Endothelial cell of umbilical vein (primary cell): ENCODE measurements at regions not wholly inside any gene's neighbourhood (a gene's known extent, or its start where the extent isn't known, plus 50 kb on each side); places are given as distances from the start of the nearest gene placed in this dataset.

Experiments
- BruUV-seq: library from RNA; stranded (reverse); fragments of 400-500 nt; replicated peaks from 2 replicates; lab custom pipeline; 2021; lab: Mats Ljungman, UMichigan
- CTCF ChIA-PET: fragments of 300-600, 350-600 bp; sonication (Branson Sonifier 250); formaldehyde crosslinking; loops from one replicate; lab custom pipeline; 2021; ENCODE audit warnings: antibody characterized with exemption, inconsistent platforms; lab: Charles Lee
- POLR2A ChIA-PET: fragments of 300-600, 350-600 bp; sonication (Branson Sonifier 250); formaldehyde crosslinking; loops from one replicate; lab custom pipeline; 2021; ENCODE audit warnings: antibody characterized with exemption, inconsistent platforms; lab: Charles Lee
- DNase-seq: peaks from one replicate; pipeline ENCODE4 v3.0.0-alpha.2; 2011; ENCODE audit warnings: low read depth, low spot score
- FAIRE-seq: peaks from 2 replicates; lab custom pipeline; 2011; peaks lifted over from hg19 to GRCh38; lab: Jason Lieb, UNC
- H2AFZ ChIP-seq: 2 replicates; pipeline ENCODE4 v1.6.0; 2012; ENCODE audit warnings: low read depth, low read length, control low read depth, inconsistent platforms
- H3K27ac ChIP-seq: 2 replicates; pipeline ENCODE4 v1.5.1; 2011; ENCODE audit warnings: low read depth, mild to moderate bottlenecking, control low read depth, low read length, moderate library complexity; ENCODE audit not compliant: insufficient read depth
- H3K27me3 ChIP-seq, 2 experiments: 2 replicates each; pipeline versions ENCODE4 v1.6.0 to v1.6.1; 2011; ENCODE audit warnings: low read length in 2 of 2, mixed read lengths in 1 of 2; ENCODE audit not compliant: control insufficient read depth in 2 of 2, insufficient read depth in 2 of 2
- H3K36me3 ChIP-seq, 2 experiments: 2 replicates in 1 of 2; 3 replicates in 1 of 2; pipeline ENCODE4 v1.5.1; 2011; ENCODE audit warnings: low read length in 2 of 2, mild to moderate bottlenecking in 1 of 2, moderate library complexity in 1 of 2; ENCODE audit not compliant: control insufficient read depth in 2 of 2, insufficient read depth in 2 of 2; ENCODE audit errors: extremely low read depth in 1 of 2
- H3K4me1 ChIP-seq: 3 replicates; pipeline ENCODE4 v1.5.1; 2011; ENCODE audit warnings: mild to moderate bottlenecking, low read length; ENCODE audit not compliant: control insufficient read depth, insufficient read depth; ENCODE audit errors: extremely low read depth
- H3K4me2 ChIP-seq: 2 replicates; pipeline ENCODE4 v1.6.1; 2011; ENCODE audit warnings: low read length, control low read depth, mixed read lengths; ENCODE audit not compliant: insufficient read depth
- H3K4me3 ChIP-seq, 3 experiments: fragments of 200-600 bp in 1 of 3; sonication (generic), shearing (Covaris generic) in 1 of 3; replicated peaks in 1 of 3; 2 replicates each; pipeline ENCODE4 v1.5.1; 2011 to 2016; ENCODE audit warnings: control low read depth in 3 of 3, low read length in 3 of 3, mild to moderate bottlenecking in 2 of 3, inconsistent platforms in 1 of 3, low read depth in 1 of 3, moderate library complexity in 1 of 3; ENCODE audit not compliant: insufficient read depth in 1 of 3
- H3K79me2 ChIP-seq: 2 replicates; pipeline ENCODE4 v1.6.0; 2012; ENCODE audit warnings: low read length, inconsistent platforms; ENCODE audit not compliant: control insufficient read depth, insufficient read depth
- H3K9ac ChIP-seq: replicated peaks from 2 replicates; pipeline ENCODE3; 2011; ENCODE audit warnings: low read length, control low read depth; ENCODE audit not compliant: insufficient read depth; ENCODE audit errors: extremely low read depth
- H3K9me1 ChIP-seq: replicated peaks from 3 replicates; pipeline ENCODE4 v1.6.0; 2011; ENCODE audit warnings: mild to moderate bottlenecking, low read length; ENCODE audit not compliant: control insufficient read depth, insufficient read depth; ENCODE audit errors: extremely low read depth
- H3K9me3 ChIP-seq: replicated peaks from 2 replicates; pipeline ENCODE4 v1.5.1; 2012; ENCODE audit warnings: low read length, inconsistent platforms; ENCODE audit not compliant: control insufficient read depth, insufficient read depth
- H4K20me1 ChIP-seq: replicated peaks from 2 replicates; pipeline ENCODE3; 2011; ENCODE audit warnings: mild to moderate bottlenecking, low read length; ENCODE audit not compliant: control insufficient read depth, insufficient read depth; ENCODE audit errors: extremely low read depth
- CTCF ChIP-seq, 2 donors: IDR thresholded peaks; 1 replicate in 1 of 2; 2 replicates in 1 of 2; pipeline ENCODE4 v1.5.1; 2011; ENCODE audit warnings: low read length in 2 of 2, mild to moderate bottlenecking in 2 of 2, moderate library complexity in 2 of 2, control low read depth in 1 of 2, inconsistent platforms in 1 of 2, low read depth in 1 of 2; ENCODE audit not compliant: insufficient read depth in 1 of 2; ENCODE audit errors: extremely low read depth in 1 of 2
- EZH2 ChIP-seq: IDR thresholded peaks from 2 replicates; pipeline ENCODE4 v1.6.1; 2012; ENCODE audit warnings: borderline replicate concordance, low read depth, mild to moderate bottlenecking, moderate library complexity, low read length, inconsistent platforms; ENCODE audit not compliant: severe bottlenecking
- FOS ChIP-seq: IDR thresholded peaks from 2 replicates; pipeline ENCODE4 v1.6.1; 2011; ENCODE audit warnings: mild to moderate bottlenecking, low read length, moderate library complexity, borderline replicate concordance; ENCODE audit not compliant: insufficient read depth
- GATA2 ChIP-seq: IDR thresholded peaks from 2 replicates; pipeline ENCODE4 v1.7.0; 2011; ENCODE audit warnings: low read depth, mild to moderate bottlenecking, moderate library complexity, mixed read lengths, low read length; ENCODE audit not compliant: insufficient read length, insufficient read depth
- JUN ChIP-seq: IDR thresholded peaks from 2 replicates; pipeline ENCODE4 v1.6.1; 2011; ENCODE audit warnings: borderline replicate concordance, low read depth; ENCODE audit not compliant: insufficient read length, insufficient read depth
- MAX ChIP-seq: IDR thresholded peaks from 2 replicates; pipeline ENCODE4 v1.6.1; 2011; ENCODE audit not compliant: insufficient read depth, insufficient read length
- MYC ChIP-seq: IDR thresholded peaks from one replicate; pipeline ENCODE4 v1.6.1; 2011; ENCODE audit warnings: mild to moderate bottlenecking, low read depth, low read length
- POLR2A ChIP-seq: IDR thresholded peaks from 2 replicates; pipeline ENCODE4 v1.6.1; 2012; ENCODE audit warnings: low read depth, mild to moderate bottlenecking, control low read depth, low read length
- POLR2AphosphoS5 ChIP-seq: IDR thresholded peaks from 2 replicates; pipeline ENCODE4 v1.6.1; 2012; ENCODE audit warnings: low read depth, mild to moderate bottlenecking, control low read depth, low read length, moderate library complexity; ENCODE audit not compliant: insufficient read depth
- dilution Hi-C: fragments of 300-500 bp; cut with MboI; formaldehyde crosslinking; loops from one replicate; pipeline ENCODE4 v1.15.0; 2019; ENCODE audit warnings: low sequenced_read_pairs; ENCODE audit not compliant: extremely low pct_ligation_motif_present
- intact Hi-C: fragments of 100-400 bp; cut with micrococcal nuclease; formaldehyde crosslinking; loops from one replicate; pipeline ENCODE4 v1.10.0; 2022

- FAIRE-seq = no peak
- POLR2A ChIA-PET = no interaction called here
Observed at GRCh38 chr2:6212491-6212890, 520.3 kb downstream of the SOX11 start.

More at GRCh38 chr2:6212491-6212890, 520.3 kb downstream of the SOX11 start:
- DNase-seq = no peak
- CTCF ChIA-PET = no interaction called here
- no peaks in the 10 kb centered on the region for H3K79me2 ChIP-seq
- H3K9me3 ChIP-seq = peaks cover 3% of the 10 kb centered on the region
- H2AFZ ChIP-seq = no peak overlapping the region
- no peak overlapping the region for H3K9ac ChIP-seq
- H3K36me3 ChIP-seq = no peaks in the 10 kb centered on the region
- H3K4me3 ChIP-seq = no peak overlapping the region
- no peaks in the 10 kb centered on the region for H4K20me1 ChIP-seq
- no peaks in the 10 kb centered on the region for H3K27me3 ChIP-seq
- no TSS peak for BruUV-seq
- no peaks in the 10 kb centered on the region for H3K9me1 ChIP-seq
- no peaks in the 10 kb centered on the region for H3K4me1 ChIP-seq
- dilution Hi-C loops (no loop called here), intact Hi-C loops (no loop called here)
- TF ChIP-seq JUN (no peak), POLR2AphosphoS5 (no peak), GATA2 (no peak), CTCF (IDR thresholded peaks at IDR 0.05; ENCODE audit: extremely low read depth in 1 of 2, insufficient read depth in 1 of 2, low read depth in 1 of 2, low read length in 2 of 2) (no peak), MAX (no peak), MYC (no peak), EZH2 (no peak), FOS (no peak), POLR2A (no peak)
- no peak overlapping the region for H3K4me2 ChIP-seq
- H3K27ac ChIP-seq = no peak overlapping the region
